ENCODE measurements at regions not wholly inside any gene's neighbourhood (a gene's known extent, or its start where the extent isn't known, plus 50 kb on each side); places are given as distances from the start of the nearest gene placed in this dataset.
"Not testable (repeated sequence)": the region's sequence is repeated elsewhere in the genome, so short reads cannot be mapped to it uniquely, and the experiment has no call there.

GRCh38 chrX:43350935-43351334 lies 305.2 kb upstream of the MAOA start:
- DNase-seq (ENCODE audit: low spot score), result no peak

GRCh38 chrX:43357741-43358140 lies 298.4 kb upstream of the MAOA start:
- DNase-seq (ENCODE audit: low spot score), result no peak

GRCh38 chrX:43373032-43373431 lies 283.1 kb upstream of the MAOA start:
- no peak for DNase-seq (ENCODE audit: low spot score)

- DNase-seq (ENCODE audit: low spot score), result no peak
These were observed 281.0 kb upstream of the MAOA start for GRCh38 chrX:43375136-43375535.

- no peak for DNase-seq (ENCODE audit: low spot score)
These were observed 275.4 kb upstream of the MAOA start for GRCh38 chrX:43380704-43381103.

- no peak for DNase-seq (ENCODE audit: low spot score)
These were observed 269.2 kb upstream of the MAOA start for GRCh38 chrX:43386875-43387274.

GRCh38 chrX:43405191-43405590 lies 250.9 kb upstream of the MAOA start:
- no peak for DNase-seq (ENCODE audit: low spot score)

- no peak for DNase-seq (ENCODE audit: low spot score)
These were observed 232.2 kb upstream of the MAOA start for GRCh38 chrX:43423876-43424275.

- no peak for DNase-seq (ENCODE audit: low spot score)
These were observed 219.6 kb upstream of the MAOA start for GRCh38 chrX:43436517-43436916.

GRCh38 chrX:43446752-43447151 lies 209.3 kb upstream of the MAOA start:
- DNase-seq (ENCODE audit: low spot score), result no peak

- DNase-seq (ENCODE audit: low spot score), result no peak
These were observed 207.4 kb upstream of the MAOA start for GRCh38 chrX:43448688-43449087.

- no peak for DNase-seq (ENCODE audit: low spot score)
These were observed 205.7 kb upstream of the MAOA start for GRCh38 chrX:43450355-43450754.

GRCh38 chrX:43451976-43452686 lies 204.0 kb upstream of the MAOA start:
- DNase-seq (ENCODE audit: low spot score), result not testable (repeated sequence)

- no peak for DNase-seq (ENCODE audit: low spot score)
These were observed 200.0 kb upstream of the MAOA start for GRCh38 chrX:43456063-43456462.

- DNase-seq (ENCODE audit: low spot score), result no peak
These were observed 199.2 kb upstream of the MAOA start for GRCh38 chrX:43456906-43457305.

- DNase-seq (ENCODE audit: low spot score), result peak; percentile 30
These were observed 188.4 kb upstream of the MAOA start for GRCh38 chrX:43467608-43468234.

GRCh38 chrX:43469391-43470054 lies 186.6 kb upstream of the MAOA start:
- DNase-seq (ENCODE audit: low spot score), result no peak

GRCh38 chrX:43474321-43474720 lies 181.8 kb upstream of the MAOA start:
- DNase-seq (ENCODE audit: low spot score), result peak; percentile 16

- DNase-seq (ENCODE audit: low spot score), result no peak
These were observed 177.0 kb upstream of the MAOA start for GRCh38 chrX:43479070-43479469.

- no peak for DNase-seq (ENCODE audit: low spot score)
These were observed 176.2 kb upstream of the MAOA start for GRCh38 chrX:43479850-43480249.

- no peak for DNase-seq (ENCODE audit: low spot score)
These were observed 174.5 kb upstream of the MAOA start for GRCh38 chrX:43481576-43481975.

- peak; percentile 9 for DNase-seq (ENCODE audit: low spot score)
These were observed 162.3 kb upstream of the MAOA start for GRCh38 chrX:43493756-43494155.

- no peak for DNase-seq (ENCODE audit: low spot score)
These were observed 155.9 kb upstream of the MAOA start for GRCh38 chrX:43500246-43500645.
